D721Med (cell line): ENCODE measurements at regions not wholly inside any gene's neighbourhood (a gene's known extent, or its start where the extent isn't known, plus 50 kb on each side); places are given as distances from the start of the nearest gene placed in this dataset.

Experiments used
- DNase-seq: peaks from one replicate; pipeline ENCODE4 v3.0.0; 2011; ENCODE audit warnings: low spot score; ENCODE audit not compliant: insufficient read length
- FAIRE-seq: peaks from 2 replicates; lab custom pipeline; 2011; peaks lifted over from hg19 to GRCh38; lab: Jason Lieb, UNC
- CTCF ChIP-seq: IDR thresholded peaks from 2 replicates; pipeline ENCODE4 v1.5.1; 2012; ENCODE audit warnings: mild to moderate bottlenecking, control low read depth; ENCODE audit not compliant: insufficient read depth; ENCODE audit errors: missing control alignments

GRCh38 chr13:86933676-86934075 is 737.5 kb upstream of the SLITRK5 start:
- no peak for TF ChIP-seq CTCF
- no peak for FAIRE-seq
- DNase-seq: no peak

- FAIRE-seq (no peak), DNase-seq (no peak)
- no peak for TF ChIP-seq CTCF
These were observed 733.9 kb upstream of the SLITRK5 start for GRCh38 chr13:86937316-86937715.

- FAIRE-seq: peak; percentile 6
- TF ChIP-seq CTCF: no peak
- DNase-seq: no peak
These were observed 725.6 kb upstream of the SLITRK5 start for GRCh38 chr13:86945584-86945983.

GRCh38 chr13:86946734-86947133 is 724.4 kb upstream of the SLITRK5 start:
- DNase-seq: no peak
- TF ChIP-seq CTCF: no peak
- no peak for FAIRE-seq

- FAIRE-seq (no peak), DNase-seq (no peak)
- TF ChIP-seq CTCF: no peak
These were observed 716.8 kb upstream of the SLITRK5 start for GRCh38 chr13:86954341-86954740.

DNA sequence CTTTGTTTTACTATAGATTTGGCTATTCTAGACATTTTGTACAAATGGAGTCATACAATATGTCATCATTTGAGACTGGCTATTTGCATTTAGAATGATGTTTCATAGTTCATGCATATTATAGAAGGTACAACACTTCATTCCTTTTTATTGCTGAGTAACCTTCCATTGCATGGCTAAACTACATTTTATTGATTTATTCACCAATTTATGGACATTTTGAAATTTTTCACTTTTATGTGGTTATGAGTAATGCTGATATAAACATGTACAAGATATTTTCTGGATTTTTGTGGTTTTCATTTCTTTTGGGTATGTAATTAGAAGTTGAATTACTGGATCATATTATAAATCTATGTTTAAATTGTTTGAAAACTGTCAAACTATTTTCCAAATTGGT is 710.3 kb upstream of the SLITRK5 start:
- no peak for DNase-seq
- FAIRE-seq: no peak
- TF ChIP-seq CTCF: no peak

- no peak for TF ChIP-seq CTCF
- no peak for FAIRE-seq
- DNase-seq: no peak
These were observed 696.7 kb upstream of the SLITRK5 start for GRCh38 chr13:86974251-86974994.
